ENCODE measurements at regions not wholly inside any gene's neighbourhood (a gene's known extent, or its start where the extent isn't known, plus 50 kb on each side); places are given as distances from the start of the nearest gene placed in this dataset.

GRCh38 chr2:60154142-60154541 lies 399.3 kb downstream of the BCL11A start:
- H3K4me3 ChIP-seq (ENCODE audit: low read depth in 1 of 2, low read length in 2 of 2) = no peak overlapping the region
- no peak overlapping the region for H3K27ac ChIP-seq (ENCODE audit: low read length)
- no peaks in the 10 kb centered on the region for H3K27me3 ChIP-seq (ENCODE audit: low read depth, low read length)
- no peaks in the 10 kb centered on the region for H3K9me3 ChIP-seq (ENCODE audit: control insufficient read depth in 1 of 2, low read length in 2 of 2)
- no peaks in the 10 kb centered on the region for H3K36me3 ChIP-seq (ENCODE audit: control insufficient read depth in 1 of 2, insufficient read depth in 2 of 2, low read length in 2 of 2)
- no peaks in the 10 kb centered on the region for H3K4me1 ChIP-seq (ENCODE audit: control insufficient read depth in 1 of 2, insufficient read depth in 2 of 2, low read length in 2 of 2)

DNA sequence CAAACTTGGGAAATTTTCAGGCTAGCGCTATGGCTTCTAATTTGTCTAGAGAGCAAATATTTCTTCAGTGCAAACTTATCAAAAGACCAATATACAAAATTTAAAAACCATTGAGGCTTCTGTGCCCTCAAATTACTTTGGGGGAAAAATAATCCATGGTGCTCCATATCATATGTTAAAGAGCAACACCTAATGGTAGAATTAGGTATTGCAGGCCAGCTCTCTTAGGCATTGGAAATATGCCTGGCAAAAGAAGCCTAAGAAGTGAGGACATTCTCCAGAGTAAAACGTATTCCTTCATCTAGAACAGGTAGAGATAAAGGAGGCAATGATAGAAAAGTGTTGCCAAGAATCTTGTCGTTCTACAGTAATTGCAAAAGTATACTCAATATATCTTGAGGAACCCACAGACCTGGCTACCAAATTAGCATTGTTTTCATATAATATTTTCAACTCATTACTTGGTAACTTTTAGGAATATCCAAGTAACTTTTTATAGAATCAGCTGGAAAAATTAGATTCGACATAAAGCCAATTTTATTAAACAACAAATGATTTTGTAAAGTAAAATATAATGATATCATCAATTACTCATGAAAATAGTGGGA lies 401.1 kb downstream of the BCL11A start:
- Histone ChIP-seq H3K4me1 (ENCODE audit: control insufficient read depth in 1 of 2, insufficient read depth in 2 of 2, low read length in 2 of 2) (no peaks in the 10 kb centered on the region), H3K9me3 (ENCODE audit: control insufficient read depth in 1 of 2, low read length in 2 of 2) (no peaks in the 10 kb centered on the region), H3K27ac (ENCODE audit: low read length) (no peak overlapping the region), H3K27me3 (ENCODE audit: low read depth, low read length) (no peaks in the 10 kb centered on the region), H3K4me3 (ENCODE audit: low read depth in 1 of 2, low read length in 2 of 2) (no peak overlapping the region), H3K36me3 (ENCODE audit: control insufficient read depth in 1 of 2, insufficient read depth in 2 of 2, low read length in 2 of 2) (no peaks in the 10 kb centered on the region)

DNA sequence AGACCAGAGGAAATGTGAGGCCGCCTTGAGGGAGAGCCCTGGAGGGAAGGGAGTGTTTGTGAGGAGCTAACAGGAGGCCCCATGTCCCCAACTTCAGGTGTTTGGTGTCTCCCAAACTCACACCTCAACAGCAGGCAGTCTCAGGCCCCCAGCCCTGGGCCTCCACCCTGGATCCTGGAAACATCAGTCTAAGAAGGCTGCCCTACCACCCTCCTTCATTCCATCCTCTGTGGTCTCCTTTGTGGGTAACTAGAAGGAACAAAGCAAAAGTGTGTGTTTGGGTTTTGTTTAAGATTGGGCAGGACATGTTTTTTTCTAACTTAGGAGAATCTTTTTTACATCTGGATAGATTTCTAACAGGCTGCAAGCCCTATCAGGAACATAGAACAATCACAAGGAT lies 404.3 kb downstream of the BCL11A start:
- no peaks in the 10 kb centered on the region for H3K4me1 ChIP-seq (ENCODE audit: control insufficient read depth in 1 of 2, insufficient read depth in 2 of 2, low read length in 2 of 2)
- no peak overlapping the region for H3K4me3 ChIP-seq (ENCODE audit: low read depth in 1 of 2, low read length in 2 of 2)
- no peak overlapping the region for H3K27ac ChIP-seq (ENCODE audit: low read length)
- no peaks in the 10 kb centered on the region for H3K9me3 ChIP-seq (ENCODE audit: control insufficient read depth in 1 of 2, low read length in 2 of 2)
- no peaks in the 10 kb centered on the region for H3K36me3 ChIP-seq (ENCODE audit: control insufficient read depth in 1 of 2, insufficient read depth in 2 of 2, low read length in 2 of 2)
- H3K27me3 ChIP-seq (ENCODE audit: low read depth, low read length) = no peaks in the 10 kb centered on the region

DNA sequence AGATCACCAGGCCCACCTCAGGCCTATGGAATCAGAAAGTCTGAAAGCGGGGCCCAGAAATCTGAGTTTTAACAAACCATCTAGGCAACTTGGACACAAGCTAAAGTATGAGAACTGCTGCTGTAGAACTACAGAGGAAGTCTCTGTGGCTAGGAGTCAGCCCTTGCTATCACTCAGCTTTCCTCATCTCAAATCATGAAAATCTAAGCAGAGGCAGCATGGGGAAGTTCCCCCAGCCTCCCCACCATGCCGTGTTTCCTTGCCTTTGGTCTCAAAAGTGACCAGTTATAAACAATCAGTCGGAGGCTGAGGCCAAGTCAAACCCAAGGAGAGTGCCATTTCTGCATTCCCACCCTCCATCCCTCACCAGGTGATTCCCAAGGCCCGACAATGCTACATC lies 404.7 kb downstream of the BCL11A start:
- H3K27ac ChIP-seq (ENCODE audit: low read length) = no peak overlapping the region
- H3K9me3 ChIP-seq (ENCODE audit: control insufficient read depth in 1 of 2, low read length in 2 of 2) = no peaks in the 10 kb centered on the region
- H3K36me3 ChIP-seq (ENCODE audit: control insufficient read depth in 1 of 2, insufficient read depth in 2 of 2, low read length in 2 of 2) = no peaks in the 10 kb centered on the region
- no peaks in the 10 kb centered on the region for H3K27me3 ChIP-seq (ENCODE audit: low read depth, low read length)
- no peaks in the 10 kb centered on the region for H3K4me1 ChIP-seq (ENCODE audit: control insufficient read depth in 1 of 2, insufficient read depth in 2 of 2, low read length in 2 of 2)
- no peak overlapping the region for H3K4me3 ChIP-seq (ENCODE audit: low read depth in 1 of 2, low read length in 2 of 2)

DNA sequence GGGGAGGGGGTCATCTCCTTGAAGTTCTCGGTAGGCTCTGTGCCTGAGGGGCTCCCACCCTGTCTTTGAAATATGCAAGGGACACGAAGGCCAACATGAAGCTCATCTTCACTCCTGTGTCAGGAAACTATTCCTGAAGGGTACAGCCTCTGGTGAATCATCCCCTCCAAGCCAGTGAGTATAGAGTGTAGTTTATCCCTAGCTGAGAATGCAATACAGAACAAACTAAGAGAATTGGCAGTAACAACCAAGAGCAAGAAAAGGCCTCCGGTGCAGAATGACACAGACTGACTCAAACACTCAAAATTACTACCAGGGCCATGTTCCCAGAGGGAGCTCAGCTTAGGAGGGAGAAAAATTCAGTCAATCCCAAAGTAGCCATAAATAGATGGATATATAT lies 413.3 kb downstream of the BCL11A start:
- H3K27me3 ChIP-seq (ENCODE audit: low read depth, low read length) = no peaks in the 10 kb centered on the region

DNA sequence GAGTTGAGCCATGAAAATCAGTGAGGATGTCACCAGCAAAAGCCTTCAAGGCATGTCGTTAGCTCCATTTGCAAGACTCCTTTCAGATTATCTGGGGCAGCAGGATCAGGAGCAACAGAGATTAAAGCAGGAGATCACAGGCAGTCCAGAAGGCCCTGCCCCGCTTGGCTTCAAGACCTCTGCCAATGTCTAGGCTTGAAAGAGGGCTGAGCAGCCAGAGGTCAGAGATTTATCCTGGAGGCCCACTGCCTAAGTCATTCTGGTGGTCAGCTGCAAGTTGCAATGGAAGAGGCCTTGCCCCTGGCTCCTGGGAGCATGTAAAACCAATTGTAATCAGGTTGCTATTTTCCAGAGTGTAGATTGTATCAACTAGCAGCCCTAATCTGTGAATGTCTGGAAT lies 416.5 kb downstream of the BCL11A start:
- Histone ChIP-seq H3K4me3 (ENCODE audit: low read depth in 1 of 2, low read length in 2 of 2) (no peak overlapping the region), H3K36me3 (ENCODE audit: control insufficient read depth in 1 of 2, insufficient read depth in 2 of 2, low read length in 2 of 2) (no peaks in the 10 kb centered on the region), H3K4me1 (ENCODE audit: control insufficient read depth in 1 of 2, insufficient read depth in 2 of 2, low read length in 2 of 2) (no peaks in the 10 kb centered on the region), H3K27ac (ENCODE audit: low read length) (no peak overlapping the region), H3K9me3 (ENCODE audit: control insufficient read depth in 1 of 2, low read length in 2 of 2) (peaks cover 0 to 2% of the 10 kb centered on the region in 2 donors), H3K27me3 (ENCODE audit: low read depth, low read length) (no peaks in the 10 kb centered on the region)

More for the DNA sequence above, 413.3 kb downstream of the BCL11A start:
- no peak overlapping the region for H3K4me3 ChIP-seq (ENCODE audit: low read depth in 1 of 2, low read length in 2 of 2)
- no peak overlapping the region for H3K27ac ChIP-seq (ENCODE audit: low read length)
- H3K36me3 ChIP-seq (ENCODE audit: control insufficient read depth in 1 of 2, insufficient read depth in 2 of 2, low read length in 2 of 2) = no peaks in the 10 kb centered on the region
- H3K9me3 ChIP-seq (ENCODE audit: control insufficient read depth in 1 of 2, low read length in 2 of 2) = peaks cover 0 to 2% of the 10 kb centered on the region in 2 donors
- H3K4me1 ChIP-seq (ENCODE audit: control insufficient read depth in 1 of 2, insufficient read depth in 2 of 2, low read length in 2 of 2) = no peaks in the 10 kb centered on the region

- H3K27me3 ChIP-seq (ENCODE audit: low read depth, low read length) = no peaks in the 10 kb centered on the region
- no peaks in the 10 kb centered on the region for H3K36me3 ChIP-seq (ENCODE audit: control insufficient read depth in 1 of 2, insufficient read depth in 2 of 2, low read length in 2 of 2)
- H3K4me3 ChIP-seq (ENCODE audit: low read depth in 1 of 2, low read length in 2 of 2) = no peak overlapping the region
- no peak overlapping the region for H3K27ac ChIP-seq (ENCODE audit: low read length)
- H3K4me1 ChIP-seq (ENCODE audit: control insufficient read depth in 1 of 2, insufficient read depth in 2 of 2, low read length in 2 of 2) = no peaks in the 10 kb centered on the region
- no peaks in the 10 kb centered on the region for H3K9me3 ChIP-seq (ENCODE audit: control insufficient read depth in 1 of 2, low read length in 2 of 2)
Observed at GRCh38 chr2:60127191-60127590, 426.3 kb downstream of the BCL11A start.

- Histone ChIP-seq H3K9me3 (ENCODE audit: control insufficient read depth in 1 of 2, low read length in 2 of 2) (no peaks in the 10 kb centered on the region), H3K4me3 (ENCODE audit: low read depth in 1 of 2, low read length in 2 of 2) (no peak overlapping the region)
Observed at GRCh38 chr2:60125611-60126426, 427.6 kb downstream of the BCL11A start.

GRCh38 chr2:60119778-60120177 lies 433.7 kb downstream of the BCL11A start:
- no peak overlapping the region for H3K4me3 ChIP-seq (ENCODE audit: low read depth in 1 of 2, low read length in 2 of 2)
- H3K4me1 ChIP-seq (ENCODE audit: control insufficient read depth in 1 of 2, insufficient read depth in 2 of 2, low read length in 2 of 2) = no peaks in the 10 kb centered on the region
- H3K27me3 ChIP-seq (ENCODE audit: low read depth, low read length) = no peaks in the 10 kb centered on the region
- H3K27ac ChIP-seq (ENCODE audit: low read length) = no peak overlapping the region
- peaks cover 0 to 11% of the 10 kb centered on the region in 2 donors for H3K9me3 ChIP-seq (ENCODE audit: control insufficient read depth in 1 of 2, low read length in 2 of 2)
- no peaks in the 10 kb centered on the region for H3K36me3 ChIP-seq (ENCODE audit: control insufficient read depth in 1 of 2, insufficient read depth in 2 of 2, low read length in 2 of 2)

More at GRCh38 chr2:60125611-60126426, 427.6 kb downstream of the BCL11A start:
- no peaks in the 10 kb centered on the region for H3K27me3 ChIP-seq (ENCODE audit: low read depth, low read length)
- H3K36me3 ChIP-seq (ENCODE audit: control insufficient read depth in 1 of 2, insufficient read depth in 2 of 2, low read length in 2 of 2) = no peaks in the 10 kb centered on the region
- no peak overlapping the region for H3K27ac ChIP-seq (ENCODE audit: low read length)
- no peaks in the 10 kb centered on the region for H3K4me1 ChIP-seq (ENCODE audit: control insufficient read depth in 1 of 2, insufficient read depth in 2 of 2, low read length in 2 of 2)

DNA sequence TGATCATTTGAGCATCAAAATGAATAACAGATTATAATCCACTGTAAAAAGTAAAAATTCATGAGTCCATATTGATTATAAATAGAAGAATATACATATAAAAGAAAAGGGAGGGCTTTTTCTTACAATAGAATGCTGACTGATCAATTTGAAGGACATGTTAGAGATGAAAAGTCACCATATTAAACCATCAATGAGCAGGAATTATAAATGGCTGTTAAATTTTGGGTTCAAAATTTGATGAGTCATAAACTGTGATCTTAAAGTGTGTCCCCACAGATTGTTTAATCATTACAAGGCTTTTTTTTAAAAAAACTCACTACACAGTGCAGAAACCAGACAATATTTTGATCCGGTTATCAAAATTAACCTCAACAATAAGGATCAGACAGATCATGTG lies 434.5 kb downstream of the BCL11A start:
- H3K4me3 ChIP-seq (ENCODE audit: low read depth in 1 of 2, low read length in 2 of 2) = no peak overlapping the region
- H3K9me3 ChIP-seq (ENCODE audit: control insufficient read depth in 1 of 2, low read length in 2 of 2) = peaks cover 0 to 11% of the 10 kb centered on the region in 2 donors
- no peaks in the 10 kb centered on the region for H3K4me1 ChIP-seq (ENCODE audit: control insufficient read depth in 1 of 2, insufficient read depth in 2 of 2, low read length in 2 of 2)
- no peaks in the 10 kb centered on the region for H3K27me3 ChIP-seq (ENCODE audit: low read depth, low read length)
- no peak overlapping the region for H3K27ac ChIP-seq (ENCODE audit: low read length)
- no peaks in the 10 kb centered on the region for H3K36me3 ChIP-seq (ENCODE audit: control insufficient read depth in 1 of 2, insufficient read depth in 2 of 2, low read length in 2 of 2)

GRCh38 chr2:60118061-60118460 lies 435.4 kb downstream of the BCL11A start:
- no peaks in the 10 kb centered on the region for H3K4me1 ChIP-seq (ENCODE audit: control insufficient read depth in 1 of 2, insufficient read depth in 2 of 2, low read length in 2 of 2)
- H3K36me3 ChIP-seq (ENCODE audit: control insufficient read depth in 1 of 2, insufficient read depth in 2 of 2, low read length in 2 of 2) = no peaks in the 10 kb centered on the region
- no peak overlapping the region for H3K4me3 ChIP-seq (ENCODE audit: low read depth in 1 of 2, low read length in 2 of 2)
- H3K9me3 ChIP-seq (ENCODE audit: control insufficient read depth in 1 of 2, low read length in 2 of 2) = peaks cover 0 to 11% of the 10 kb centered on the region in 2 donors
- no peak overlapping the region for H3K27ac ChIP-seq (ENCODE audit: low read length)
- no peaks in the 10 kb centered on the region for H3K27me3 ChIP-seq (ENCODE audit: low read depth, low read length)
